ENCODE measurements at regions not wholly inside any gene's neighbourhood (a gene's known extent, or its start where the extent isn't known, plus 50 kb on each side); places are given as distances from the start of the nearest gene placed in this dataset.

DNA sequence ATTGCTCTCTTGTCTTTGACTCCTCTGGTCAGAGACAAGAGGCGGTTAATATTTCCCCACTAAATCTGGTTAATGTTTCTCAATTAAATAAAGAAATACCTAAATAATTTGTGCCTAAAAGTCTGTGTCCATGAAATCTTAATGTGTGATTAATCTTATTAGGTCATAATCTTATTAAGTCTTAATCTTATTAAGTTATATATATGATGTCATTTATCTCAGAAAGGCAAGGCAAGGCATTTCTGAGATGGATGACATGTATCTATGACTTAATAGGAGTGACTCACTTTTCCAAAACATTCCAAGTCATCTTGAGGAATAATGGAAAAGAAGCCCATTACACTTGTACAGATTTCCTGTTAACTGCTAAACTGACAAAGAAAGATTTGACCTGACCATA lies 74.7 kb downstream of the TRAM1L1 start:
- TF ChIP-seq, protein P1, sequence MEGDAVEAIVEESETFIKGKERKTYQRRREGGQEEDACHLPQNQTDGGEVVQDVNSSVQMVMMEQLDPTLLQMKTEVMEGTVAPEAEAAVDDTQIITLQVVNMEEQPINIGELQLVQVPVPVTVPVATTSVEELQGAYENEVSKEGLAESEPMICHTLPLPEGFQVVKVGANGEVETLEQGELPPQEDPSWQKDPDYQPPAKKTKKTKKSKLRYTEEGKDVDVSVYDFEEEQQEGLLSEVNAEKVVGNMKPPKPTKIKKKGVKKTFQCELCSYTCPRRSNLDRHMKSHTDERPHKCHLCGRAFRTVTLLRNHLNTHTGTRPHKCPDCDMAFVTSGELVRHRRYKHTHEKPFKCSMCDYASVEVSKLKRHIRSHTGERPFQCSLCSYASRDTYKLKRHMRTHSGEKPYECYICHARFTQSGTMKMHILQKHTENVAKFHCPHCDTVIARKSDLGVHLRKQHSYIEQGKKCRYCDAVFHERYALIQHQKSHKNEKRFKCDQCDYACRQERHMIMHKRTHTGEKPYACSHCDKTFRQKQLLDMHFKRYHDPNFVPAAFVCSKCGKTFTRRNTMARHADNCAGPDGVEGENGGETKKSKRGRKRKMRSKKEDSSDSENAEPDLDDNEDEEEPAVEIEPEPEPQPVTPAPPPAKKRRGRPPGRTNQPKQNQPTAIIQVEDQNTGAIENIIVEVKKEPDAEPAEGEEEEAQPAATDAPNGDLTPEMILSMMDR (IDR thresholded peaks at IDR 0.05) = no peak
- TF ChIP-seq POLR2AphosphoS5 (IDR thresholded peaks at IDR 0.05; ENCODE audit: low read depth, low read length) (no peak), SIN3A (IDR thresholded peaks at IDR 0.05; ENCODE audit: borderline replicate concordance, insufficient read depth, low read depth, low read length) (no peak), TCF7L2 (IDR thresholded peaks at IDR 0.05; ENCODE audit: low read depth, low read length) (no peak)
- TF ChIP-seq, protein P2, sequence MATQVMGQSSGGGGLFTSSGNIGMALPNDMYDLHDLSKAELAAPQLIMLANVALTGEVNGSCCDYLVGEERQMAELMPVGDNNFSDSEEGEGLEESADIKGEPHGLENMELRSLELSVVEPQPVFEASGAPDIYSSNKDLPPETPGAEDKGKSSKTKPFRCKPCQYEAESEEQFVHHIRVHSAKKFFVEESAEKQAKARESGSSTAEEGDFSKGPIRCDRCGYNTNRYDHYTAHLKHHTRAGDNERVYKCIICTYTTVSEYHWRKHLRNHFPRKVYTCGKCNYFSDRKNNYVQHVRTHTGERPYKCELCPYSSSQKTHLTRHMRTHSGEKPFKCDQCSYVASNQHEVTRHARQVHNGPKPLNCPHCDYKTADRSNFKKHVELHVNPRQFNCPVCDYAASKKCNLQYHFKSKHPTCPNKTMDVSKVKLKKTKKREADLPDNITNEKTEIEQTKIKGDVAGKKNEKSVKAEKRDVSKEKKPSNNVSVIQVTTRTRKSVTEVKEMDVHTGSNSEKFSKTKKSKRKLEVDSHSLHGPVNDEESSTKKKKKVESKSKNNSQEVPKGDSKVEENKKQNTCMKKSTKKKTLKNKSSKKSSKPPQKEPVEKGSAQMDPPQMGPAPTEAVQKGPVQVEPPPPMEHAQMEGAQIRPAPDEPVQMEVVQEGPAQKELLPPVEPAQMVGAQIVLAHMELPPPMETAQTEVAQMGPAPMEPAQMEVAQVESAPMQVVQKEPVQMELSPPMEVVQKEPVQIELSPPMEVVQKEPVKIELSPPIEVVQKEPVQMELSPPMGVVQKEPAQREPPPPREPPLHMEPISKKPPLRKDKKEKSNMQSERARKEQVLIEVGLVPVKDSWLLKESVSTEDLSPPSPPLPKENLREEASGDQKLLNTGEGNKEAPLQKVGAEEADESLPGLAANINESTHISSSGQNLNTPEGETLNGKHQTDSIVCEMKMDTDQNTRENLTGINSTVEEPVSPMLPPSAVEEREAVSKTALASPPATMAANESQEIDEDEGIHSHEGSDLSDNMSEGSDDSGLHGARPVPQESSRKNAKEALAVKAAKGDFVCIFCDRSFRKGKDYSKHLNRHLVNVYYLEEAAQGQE (IDR thresholded peaks at IDR 0.05; ENCODE audit: insufficient read depth in 1 of 2, low read depth in 2 of 2, low read length in 1 of 2) = no peak
